ENCODE measurements at regions not wholly inside any gene's neighbourhood (a gene's known extent, or its start where the extent isn't known, plus 50 kb on each side); places are given as distances from the start of the nearest gene placed in this dataset.

DNA sequence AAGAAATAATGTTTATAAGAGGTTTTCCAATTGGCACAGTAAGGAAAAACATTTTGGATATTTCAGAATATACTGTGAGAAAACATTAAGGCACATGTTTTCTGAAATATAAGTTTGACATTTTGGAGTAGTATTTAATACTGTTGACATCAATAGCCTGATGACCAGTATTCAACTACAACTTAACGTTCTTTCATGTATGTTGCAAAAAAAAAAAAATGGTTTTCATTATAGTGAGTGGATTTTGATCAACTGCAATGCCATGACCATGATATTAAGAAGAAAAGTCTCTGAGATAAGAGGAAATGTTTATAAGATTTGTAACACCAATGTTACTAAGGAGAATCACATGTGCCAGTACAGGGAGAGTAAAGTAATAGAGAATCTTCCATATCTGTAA is 252.8 kb upstream of the RORA start:
- no peak for DNase-seq (ENCODE audit: low spot score)

GRCh38 chr15:61480863-61481262 is 251.8 kb upstream of the RORA start:
- no peak for DNase-seq (ENCODE audit: low spot score)

DNA sequence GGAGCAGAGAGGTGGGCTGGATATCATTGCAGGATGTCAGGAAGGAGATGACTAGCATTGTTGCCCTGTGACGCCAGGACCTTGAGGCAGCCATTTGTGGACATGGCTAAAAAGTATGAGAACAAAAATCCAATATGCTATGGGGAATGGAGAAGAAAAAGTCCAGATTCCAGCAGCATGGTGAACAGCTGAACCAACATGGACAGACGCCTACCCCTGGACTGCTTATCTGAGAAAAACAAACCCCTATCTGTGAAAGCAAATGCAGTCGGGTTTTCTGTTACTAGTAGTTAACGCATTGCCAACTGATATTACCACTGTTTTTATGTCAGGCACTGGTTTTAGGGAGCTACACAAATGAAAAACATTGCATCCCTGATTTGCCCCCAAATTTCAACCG is 251.2 kb upstream of the RORA start:
- DNase-seq (ENCODE audit: low spot score): no peak

GRCh38 chr15:61479613-61480012 is 250.5 kb upstream of the RORA start:
- DNase-seq (ENCODE audit: low spot score): no peak

DNA sequence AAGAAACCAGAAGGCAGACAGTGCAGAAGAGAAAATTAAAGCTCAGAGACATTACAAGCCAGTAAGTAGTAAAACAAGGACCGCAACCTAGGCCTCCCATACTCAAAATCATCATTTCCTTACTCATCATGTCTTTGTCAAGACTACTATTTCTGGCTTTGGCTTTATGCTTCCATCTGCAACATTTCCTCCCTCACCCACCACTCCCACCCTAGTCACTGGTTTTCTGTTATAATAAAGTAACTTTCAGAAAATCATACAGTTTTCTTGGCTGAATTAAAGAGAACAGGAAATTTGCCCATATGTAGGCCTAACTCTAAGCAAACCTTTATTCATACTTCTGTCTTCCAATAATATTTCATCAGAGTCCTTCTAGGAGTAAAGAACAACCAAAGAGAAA is 247.6 kb upstream of the RORA start:
- DNase-seq (ENCODE audit: low spot score): no peak

DNA sequence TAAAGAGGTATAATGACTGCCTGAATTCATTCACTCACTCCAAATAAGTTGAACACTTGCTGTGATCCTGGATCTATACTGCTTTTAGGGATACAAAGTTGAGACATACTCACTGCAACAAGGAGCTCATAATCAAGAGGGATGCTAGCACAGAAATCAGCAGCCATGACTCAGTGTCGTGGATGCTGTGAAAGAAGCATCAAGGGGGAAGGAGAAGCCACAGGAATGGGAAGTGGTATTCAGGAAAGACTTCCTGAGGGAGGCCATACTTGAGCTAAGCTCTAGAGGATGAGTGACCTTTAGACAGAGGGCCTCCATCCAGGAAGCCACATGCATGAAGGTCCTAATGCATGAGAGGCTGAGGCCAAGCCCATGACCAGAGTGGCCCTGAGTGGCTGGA is 245.7 kb upstream of the RORA start:
- peak; percentile 30 for DNase-seq (ENCODE audit: low spot score)

DNA sequence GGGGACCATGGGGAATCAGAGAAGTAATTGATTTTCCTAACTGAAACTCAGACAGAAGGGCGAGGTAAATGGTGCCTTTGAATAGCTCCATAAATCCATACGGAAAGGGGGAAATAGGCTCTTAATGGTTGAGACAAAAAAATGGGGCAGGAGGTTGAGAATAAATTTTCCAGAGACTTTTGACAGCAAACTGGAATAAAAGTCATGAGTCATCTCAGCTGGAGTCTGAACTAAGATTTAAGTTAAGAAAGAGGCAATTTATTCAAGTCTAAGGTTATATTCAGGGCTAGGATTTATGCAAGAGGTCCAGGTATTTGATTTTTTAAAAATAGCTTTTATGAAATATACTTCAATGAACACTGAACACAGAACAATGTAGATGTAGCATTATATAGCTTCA is 238.7 kb upstream of the RORA start:
- no peak for DNase-seq (ENCODE audit: low spot score)

GRCh38 chr15:61459785-61460707 is 230.9 kb upstream of the RORA start:
- DNase-seq (ENCODE audit: low spot score): peak; percentile 77

GRCh38 chr15:61457050-61457733 is 228.1 kb upstream of the RORA start:
- DNase-seq (ENCODE audit: low spot score): no peak

- DNase-seq (ENCODE audit: low spot score): no peak
Measured at GRCh38 chr15:61449186-61449702, 220.1 kb upstream of the RORA start.

GRCh38 chr15:61447981-61448380 is 218.9 kb upstream of the RORA start:
- no peak for DNase-seq (ENCODE audit: low spot score)

DNA sequence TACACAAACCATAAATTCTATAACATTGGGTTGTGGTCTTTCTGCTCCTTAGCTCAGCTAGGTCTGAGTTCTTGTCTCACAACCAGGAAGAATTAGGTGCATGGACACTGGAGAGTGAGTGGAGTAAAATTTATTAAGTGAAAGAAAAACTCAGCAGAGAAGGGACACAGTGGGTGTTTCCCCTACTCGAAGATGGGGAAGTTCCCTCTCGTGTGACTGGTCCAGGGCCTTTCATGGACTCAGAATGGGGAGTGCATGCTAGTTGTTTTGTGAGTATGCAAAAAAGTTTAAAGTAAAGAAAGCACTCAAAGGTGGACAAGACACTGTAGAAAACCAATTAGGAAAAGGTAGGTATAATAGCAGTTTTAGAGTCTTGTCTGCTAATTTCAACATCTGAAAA is 215.5 kb upstream of the RORA start:
- DNase-seq (ENCODE audit: low spot score): no peak

DNA sequence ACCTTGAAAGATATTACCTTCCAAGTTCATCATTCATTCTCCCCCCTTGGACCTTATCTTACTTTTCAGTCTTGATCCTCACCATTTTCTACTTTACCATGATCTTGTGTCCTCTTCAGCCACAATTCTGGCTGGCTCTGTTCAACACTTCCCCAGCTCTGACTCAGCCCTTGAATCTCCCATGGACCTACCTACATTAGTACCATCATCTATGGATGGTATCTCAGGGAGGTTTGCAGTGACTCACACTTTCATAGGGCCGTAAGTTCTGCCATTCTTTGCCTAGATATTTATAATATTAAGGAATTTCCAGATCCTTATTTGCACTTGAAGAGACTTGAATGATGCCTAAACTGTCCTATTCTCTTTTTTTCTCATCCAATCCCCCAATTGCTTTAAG is 213.7 kb upstream of the RORA start:
- DNase-seq (ENCODE audit: low spot score): no peak

DNA sequence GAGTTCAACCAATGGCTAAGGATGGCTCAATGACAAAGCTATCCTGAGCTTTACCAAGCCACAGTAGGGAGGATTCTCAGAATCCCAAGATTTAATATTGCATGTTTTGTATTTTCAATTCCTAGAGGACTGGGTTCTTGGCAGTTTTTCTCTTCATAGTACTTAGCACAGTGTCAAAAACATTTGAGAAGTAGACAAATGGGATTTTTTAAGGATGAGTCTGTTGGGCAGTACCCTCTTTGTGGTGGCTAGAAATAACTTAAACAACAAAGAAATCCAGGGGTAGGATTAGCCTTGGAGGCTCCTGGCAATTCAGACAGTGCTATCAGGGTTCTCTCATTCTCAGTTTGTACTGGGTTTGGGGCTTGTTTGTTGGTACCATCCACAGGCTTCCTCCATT is 212.8 kb upstream of the RORA start:
- DNase-seq (ENCODE audit: low spot score): peak; percentile 11

DNA sequence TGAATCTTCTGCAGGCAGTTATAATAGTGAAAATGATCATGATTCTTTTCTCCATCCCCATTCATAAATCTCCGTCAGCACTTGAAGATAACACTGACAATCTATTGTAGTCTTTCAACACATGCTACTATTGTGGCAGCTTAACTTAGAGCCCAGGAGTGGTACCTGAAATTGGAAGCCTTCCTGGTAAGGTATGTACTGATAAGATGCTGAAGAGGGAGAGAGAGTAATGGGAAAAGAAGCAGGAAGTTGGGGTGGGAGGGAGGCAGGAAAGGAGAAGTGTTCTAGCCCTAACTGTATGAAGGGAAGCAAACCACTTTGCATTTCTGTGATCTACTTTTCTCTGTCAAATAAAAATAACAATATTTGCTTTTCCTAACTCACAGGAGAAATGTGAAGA is 197.4 kb upstream of the RORA start:
- no peak for DNase-seq (ENCODE audit: low spot score)

DNA sequence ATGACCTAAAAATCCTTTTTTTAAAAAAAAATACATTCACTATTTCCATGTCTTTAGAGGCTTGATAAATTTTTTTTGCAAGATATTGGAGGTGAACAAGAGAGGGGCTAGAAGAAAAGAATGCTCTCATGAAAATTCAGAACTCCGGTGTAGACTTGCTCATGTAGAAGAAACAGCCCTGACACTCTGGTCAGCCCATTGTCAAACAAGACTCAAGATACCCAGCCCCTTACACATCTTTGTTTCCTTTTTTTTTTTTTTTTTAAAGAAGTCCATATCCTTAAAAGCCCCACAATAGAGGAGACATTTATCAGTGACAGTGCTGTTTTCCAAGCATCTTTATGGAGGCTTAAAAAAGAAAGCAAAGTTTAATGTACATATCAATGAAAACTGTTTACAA is 196.8 kb upstream of the RORA start:
- DNase-seq (ENCODE audit: low spot score): no peak

GRCh38 chr15:61422773-61423172 is 193.7 kb upstream of the RORA start:
- DNase-seq (ENCODE audit: low spot score): no peak

- no peak for DNase-seq (ENCODE audit: low spot score)
Measured at GRCh38 chr15:61421938-61422337, 192.8 kb upstream of the RORA start.

- DNase-seq (ENCODE audit: low spot score): no peak
Measured at GRCh38 chr15:61421470-61421869, 192.4 kb upstream of the RORA start.

GRCh38 chr15:61420546-61420945 is 191.4 kb upstream of the RORA start:
- DNase-seq (ENCODE audit: low spot score): no peak

DNA sequence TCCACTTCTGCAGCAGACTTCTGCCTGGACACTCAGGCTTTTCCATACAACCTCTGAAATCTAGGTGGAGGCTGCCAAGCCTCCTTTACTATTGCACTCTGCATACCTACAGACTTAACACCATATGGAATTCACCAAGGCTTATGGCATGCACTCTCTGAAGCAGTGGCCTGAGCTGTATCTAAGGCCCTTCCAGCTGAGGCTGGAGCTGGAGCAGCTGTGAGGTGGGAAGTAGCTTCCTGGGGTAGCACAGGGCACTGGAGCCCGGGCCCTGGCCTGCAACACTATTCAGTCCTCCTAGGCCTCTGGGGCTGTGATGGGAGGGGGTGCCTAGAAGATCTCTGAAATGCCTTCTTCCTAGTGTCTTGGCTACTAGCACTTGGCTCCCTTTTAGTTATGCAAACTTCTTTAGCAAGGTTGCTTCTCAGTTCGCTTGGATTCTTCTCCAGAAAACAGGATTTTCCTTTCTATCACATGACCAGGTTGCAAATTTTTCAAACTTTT is 186.6 kb upstream of the RORA start:
- no peak for DNase-seq (ENCODE audit: low spot score)

DNA sequence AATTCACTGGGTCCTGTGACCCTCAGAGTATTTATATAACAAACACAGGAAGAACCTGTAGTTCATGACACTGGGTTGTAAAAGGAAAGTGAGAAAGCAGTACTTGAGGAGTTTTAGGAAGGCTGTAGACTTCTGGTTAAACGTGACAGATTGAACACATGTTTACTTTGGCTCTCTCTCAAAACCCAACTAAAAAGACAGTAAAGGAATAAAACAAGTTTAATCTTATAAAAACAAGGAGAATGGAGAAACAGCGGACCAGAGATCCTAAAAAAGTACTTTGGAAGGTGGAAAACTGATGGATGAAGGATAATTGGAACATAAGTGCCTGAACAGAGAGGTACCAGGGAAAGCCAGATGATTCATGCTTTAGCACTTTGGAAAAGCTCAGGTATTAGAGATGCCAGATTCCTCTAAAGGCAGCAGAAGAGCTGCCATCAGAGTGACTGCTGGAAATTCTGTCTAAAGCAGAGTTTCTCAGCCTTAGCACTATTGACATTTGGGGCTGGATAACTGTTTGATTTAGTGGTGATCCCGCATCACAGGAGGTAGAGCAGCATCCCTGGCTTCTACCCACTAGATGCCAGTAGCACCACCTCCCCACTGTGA is 182.9 kb upstream of the RORA start:
- DNase-seq (ENCODE audit: low spot score): no peak

DNA sequence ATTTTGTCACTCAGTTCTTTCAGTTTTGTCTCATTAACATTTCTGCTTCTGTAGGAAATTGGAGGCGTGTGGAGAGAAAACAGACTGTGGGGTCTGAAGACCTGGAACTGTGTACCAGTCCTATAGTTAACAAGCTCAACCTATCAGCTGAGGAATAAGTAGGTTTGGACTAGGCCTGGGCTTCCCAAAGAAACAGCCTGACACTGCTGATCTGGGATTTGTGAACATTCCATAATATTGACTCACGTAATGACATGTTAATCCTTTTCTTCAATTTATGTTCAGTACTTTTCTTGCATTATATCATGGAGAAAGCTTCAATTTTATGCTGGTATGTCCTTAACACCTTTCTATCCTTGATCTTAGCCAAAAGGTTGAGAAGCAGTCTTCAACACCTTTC is 181.6 kb upstream of the RORA start:
- no peak for DNase-seq (ENCODE audit: low spot score)
